ENCODE measurements at regions not wholly inside any gene's neighbourhood (a gene's known extent, or its start where the extent isn't known, plus 50 kb on each side); places are given as distances from the start of the nearest gene placed in this dataset.
A peak's percentile ranks its signal among the peaks of the same experiment; 100 is the strongest.

DNA sequence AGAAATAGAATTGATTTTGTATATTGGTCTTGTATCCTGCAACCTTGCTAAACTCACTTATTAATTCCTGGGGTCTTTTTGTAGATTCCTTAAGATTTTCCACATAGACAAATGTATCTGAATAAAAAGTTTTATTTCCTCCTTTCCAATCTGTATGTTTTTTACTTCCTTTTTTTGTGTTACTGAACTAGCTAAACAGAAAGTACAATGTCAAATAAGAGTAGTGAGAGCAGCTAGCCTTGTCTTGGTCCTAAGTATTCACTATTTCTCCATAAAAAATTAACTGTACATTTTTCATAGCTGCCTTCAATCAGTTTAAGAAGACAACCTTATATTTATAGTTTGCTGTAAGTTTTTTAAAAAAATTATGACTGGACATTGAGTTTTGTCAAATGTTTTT lies 74.9 kb downstream of the FASLG start:
- Mint-ChIP-seq H3K9me3 (peaks cover 31% of the 10 kb centered on the region), H3K36me3 (ENCODE audit: low read depth) (peaks cover under 1% of the 10 kb centered on the region), H3K27me3 (ENCODE audit: low read depth, poor library complexity) (peaks cover 4% of the 10 kb centered on the region), H3K4me3 (no peak overlapping the region), H3K4me1 (no peaks in the 10 kb centered on the region), H3K27ac (no peak overlapping the region)
- TF ChIP-seq CTCF (IDR thresholded peaks at IDR 0.05): no peak
- no peak for DNase-seq

DNA sequence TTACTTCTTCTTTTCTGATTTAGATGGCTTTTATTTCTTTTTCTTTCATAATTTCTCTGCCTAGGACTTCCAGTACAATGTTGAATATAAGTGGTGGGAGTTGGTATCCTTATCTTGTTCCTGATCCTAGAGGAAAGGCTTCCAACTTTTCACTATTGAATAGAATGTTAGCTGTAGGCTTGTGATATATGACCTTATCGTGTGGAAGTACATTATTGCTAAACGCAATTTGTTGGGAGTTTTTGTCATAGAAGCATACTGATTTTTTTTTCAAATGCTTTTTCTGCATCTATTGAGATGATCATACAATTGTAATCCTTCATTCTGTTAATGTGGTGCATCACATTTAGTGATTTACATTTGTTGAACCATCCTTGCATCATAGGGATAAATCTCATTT lies 79.5 kb downstream of the FASLG start:
- H3K36me3 Mint-ChIP-seq (ENCODE audit: low read depth): no peaks in the 10 kb centered on the region
- H3K4me1 Mint-ChIP-seq: no peaks in the 10 kb centered on the region
- no peak overlapping the region for H3K4me3 Mint-ChIP-seq
- H3K27me3 Mint-ChIP-seq (ENCODE audit: low read depth, poor library complexity): peaks cover 10% of the 10 kb centered on the region
- DNase-seq: no peak
- TF ChIP-seq CTCF (IDR thresholded peaks at IDR 0.05): no peak
- H3K27ac Mint-ChIP-seq: no peak overlapping the region
- no peaks in the 10 kb centered on the region for H3K9me3 Mint-ChIP-seq

- TF ChIP-seq CTCF (IDR thresholded peaks at IDR 0.05): peak; percentile 87
- no peak overlapping the region for H3K27ac Mint-ChIP-seq
Observed at GRCh38 chr1:172742599-172743500, 83.9 kb downstream of the FASLG start.

DNA sequence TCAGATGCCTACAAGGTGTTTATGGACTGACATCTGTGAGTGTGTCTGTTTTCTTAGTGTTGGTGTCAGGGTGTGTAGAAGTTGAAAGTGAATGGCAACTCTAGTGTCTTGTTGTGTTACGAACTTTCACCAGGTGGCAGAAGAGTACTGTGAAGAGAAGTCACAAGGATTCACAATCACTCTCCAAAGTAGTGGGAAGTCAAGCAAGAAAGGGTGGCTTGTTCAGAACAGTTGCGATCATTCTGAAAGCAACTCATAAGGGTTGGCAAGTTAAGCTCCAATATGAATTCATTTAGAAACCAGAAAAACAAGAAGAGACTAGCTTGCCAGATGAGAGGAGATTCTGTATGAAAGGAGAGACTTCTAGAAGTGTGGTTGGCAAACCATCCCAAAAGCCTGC lies 86.1 kb downstream of the FASLG start:
- no peaks in the 10 kb centered on the region for H3K9me3 Mint-ChIP-seq
- TF ChIP-seq CTCF (IDR thresholded peaks at IDR 0.05): peak; percentile 63
- no peaks in the 10 kb centered on the region for H3K4me1 Mint-ChIP-seq
- H3K27me3 Mint-ChIP-seq (ENCODE audit: low read depth, poor library complexity): peaks cover 6% of the 10 kb centered on the region
- no peaks in the 10 kb centered on the region for H3K36me3 Mint-ChIP-seq (ENCODE audit: low read depth)
- no peak overlapping the region for H3K4me3 Mint-ChIP-seq
- DNase-seq: peak; percentile 20
- peak overlapping the region; percentile 55 for H3K27ac Mint-ChIP-seq

More at GRCh38 chr1:172742599-172743500, 83.9 kb downstream of the FASLG start:
- Mint-ChIP-seq H3K36me3 (ENCODE audit: low read depth) (no peaks in the 10 kb centered on the region), H3K4me3 (no peak overlapping the region), H3K9me3 (no peaks in the 10 kb centered on the region), H3K27me3 (ENCODE audit: low read depth, poor library complexity) (peaks cover 6% of the 10 kb centered on the region), H3K4me1 (no peaks in the 10 kb centered on the region)
- DNase-seq: no peak

DNA sequence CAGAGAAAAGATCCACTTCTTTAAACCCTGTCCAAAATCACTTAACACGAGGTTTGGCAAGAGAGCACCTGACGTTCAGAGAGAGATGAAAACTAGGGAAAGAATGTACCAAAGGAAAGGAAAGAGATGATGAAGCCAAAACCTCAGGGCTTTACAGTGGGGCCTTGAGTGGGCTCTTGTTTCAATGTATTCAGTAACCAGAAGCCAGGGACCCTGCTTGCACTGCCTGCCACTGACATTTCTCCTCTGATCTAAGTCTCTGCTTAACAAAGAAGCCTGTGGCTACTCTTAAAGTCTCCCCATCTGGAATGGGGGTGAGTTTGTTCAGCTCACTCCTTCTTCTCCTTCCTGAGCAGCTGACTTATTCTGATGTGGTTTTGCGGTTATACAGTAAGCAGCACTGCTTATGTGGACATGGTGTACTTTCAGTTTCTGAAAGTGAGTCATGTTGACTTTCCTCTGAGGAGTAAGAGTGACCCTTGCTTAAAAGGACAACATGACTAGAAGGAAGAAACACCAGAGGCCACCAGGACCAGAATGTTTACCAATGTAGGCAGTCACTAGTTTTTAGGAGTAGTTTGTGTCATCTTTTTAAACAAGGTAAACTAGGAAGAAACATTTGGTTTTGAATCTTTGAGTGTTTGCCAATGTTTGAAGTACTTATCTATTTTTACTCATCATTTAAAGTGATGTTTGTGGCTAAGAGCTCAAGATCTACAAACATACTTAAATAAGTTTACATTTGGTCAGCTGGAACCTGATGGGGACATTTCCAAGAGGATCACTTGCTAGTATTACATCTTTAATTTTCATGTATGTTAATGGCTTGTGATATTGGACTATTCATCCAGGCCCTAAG lies 87.4 kb downstream of the FASLG start:
- DNase-seq: no peak
- no peak for TF ChIP-seq CTCF (IDR thresholded peaks at IDR 0.05)

More for the DNA sequence above, 87.4 kb downstream of the FASLG start:
- H3K4me1 Mint-ChIP-seq: no peaks in the 10 kb centered on the region
- no peak overlapping the region for H3K27ac Mint-ChIP-seq
- H3K36me3 Mint-ChIP-seq (ENCODE audit: low read depth): no peaks in the 10 kb centered on the region
- H3K9me3 Mint-ChIP-seq: no peaks in the 10 kb centered on the region
- H3K27me3 Mint-ChIP-seq (ENCODE audit: low read depth, poor library complexity): peaks cover 9% of the 10 kb centered on the region
- no peak overlapping the region for H3K4me3 Mint-ChIP-seq

All from nephron progenitor cell (in vitro differentiated cells).